ENCODE measurements at regions not wholly inside any gene's neighbourhood (a gene's known extent, or its start where the extent isn't known, plus 50 kb on each side); places are given as distances from the start of the nearest gene placed in this dataset. TPM values are rescaled to one million over a fixed set of nuclear protein-coding genes. Genes with fewer than 3 reads are reported as not detected.
A peak's percentile ranks its signal among the peaks of the same experiment; 100 is the strongest.

DNA sequence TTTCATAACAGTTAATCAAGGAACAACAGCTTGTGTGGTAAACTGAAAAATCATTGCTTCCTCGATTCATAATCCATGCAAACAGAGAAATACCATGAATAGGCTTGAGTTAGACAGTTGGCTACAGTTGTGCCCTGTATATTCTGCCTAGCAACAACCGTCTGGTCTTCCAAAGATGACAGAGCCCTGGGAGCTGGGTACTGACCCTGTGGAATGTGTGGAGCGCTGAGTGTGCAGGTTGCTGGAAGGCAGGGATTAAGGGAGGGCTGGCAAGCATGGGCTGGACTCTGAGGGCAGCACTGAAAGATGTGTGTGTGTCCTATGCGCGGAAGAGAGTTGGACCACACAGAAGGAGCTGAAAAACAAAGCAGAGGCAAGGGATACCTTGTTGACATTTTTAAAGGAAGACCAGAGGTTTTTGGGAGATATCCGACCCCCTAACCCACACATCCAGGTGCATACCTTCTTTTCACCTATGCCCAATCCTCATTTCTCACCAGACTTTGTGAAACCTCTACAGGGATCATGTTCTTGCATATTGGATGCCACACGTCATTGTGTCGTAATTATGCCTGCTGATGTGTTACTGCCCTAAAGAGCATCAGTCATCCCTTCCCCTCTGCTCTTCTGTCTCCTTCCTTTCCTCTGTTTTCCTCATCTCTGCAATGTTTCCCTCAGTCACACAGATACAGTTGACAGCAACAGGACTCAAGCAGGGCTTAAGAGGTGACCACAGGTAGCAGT, 58.2 kb upstream of the VGLL2 start:
- TF ChIP-seq, protein P1, sequence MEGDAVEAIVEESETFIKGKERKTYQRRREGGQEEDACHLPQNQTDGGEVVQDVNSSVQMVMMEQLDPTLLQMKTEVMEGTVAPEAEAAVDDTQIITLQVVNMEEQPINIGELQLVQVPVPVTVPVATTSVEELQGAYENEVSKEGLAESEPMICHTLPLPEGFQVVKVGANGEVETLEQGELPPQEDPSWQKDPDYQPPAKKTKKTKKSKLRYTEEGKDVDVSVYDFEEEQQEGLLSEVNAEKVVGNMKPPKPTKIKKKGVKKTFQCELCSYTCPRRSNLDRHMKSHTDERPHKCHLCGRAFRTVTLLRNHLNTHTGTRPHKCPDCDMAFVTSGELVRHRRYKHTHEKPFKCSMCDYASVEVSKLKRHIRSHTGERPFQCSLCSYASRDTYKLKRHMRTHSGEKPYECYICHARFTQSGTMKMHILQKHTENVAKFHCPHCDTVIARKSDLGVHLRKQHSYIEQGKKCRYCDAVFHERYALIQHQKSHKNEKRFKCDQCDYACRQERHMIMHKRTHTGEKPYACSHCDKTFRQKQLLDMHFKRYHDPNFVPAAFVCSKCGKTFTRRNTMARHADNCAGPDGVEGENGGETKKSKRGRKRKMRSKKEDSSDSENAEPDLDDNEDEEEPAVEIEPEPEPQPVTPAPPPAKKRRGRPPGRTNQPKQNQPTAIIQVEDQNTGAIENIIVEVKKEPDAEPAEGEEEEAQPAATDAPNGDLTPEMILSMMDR (IDR thresholded peaks at IDR 0.05; ENCODE audit: insufficient read depth, low read length) = no peak
- no peak for DNase-seq (ENCODE audit: low read depth)
- no peak overlapping the region for H3K4me3 ChIP-seq (ENCODE audit: low read depth, low read length)

DNA sequence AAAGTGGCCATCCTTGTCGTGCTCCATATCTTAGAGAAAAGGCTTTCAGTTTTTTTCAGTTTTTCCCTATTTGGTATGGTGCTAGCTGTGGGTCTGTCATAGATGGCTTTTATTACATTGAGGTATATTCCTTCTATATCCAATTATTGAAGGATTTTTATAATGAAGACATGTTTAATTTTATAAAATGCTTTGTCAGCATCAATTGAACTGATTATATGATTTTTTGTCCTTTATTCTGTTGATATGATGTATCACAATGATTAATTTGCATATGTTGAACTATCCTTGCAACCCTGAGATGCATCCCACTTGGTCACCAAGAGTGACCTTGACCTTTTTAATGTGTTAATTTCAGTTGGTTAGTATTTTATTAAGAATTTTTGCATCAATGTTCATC, 55.1 kb upstream of the VGLL2 start:
- DNase-seq (ENCODE audit: low read depth) = no peak
- no peak overlapping the region for H3K4me3 ChIP-seq (ENCODE audit: low read depth, low read length)
- TF ChIP-seq, protein P1 (IDR thresholded peaks at IDR 0.05; ENCODE audit: insufficient read depth, low read length) = no peak

DNA sequence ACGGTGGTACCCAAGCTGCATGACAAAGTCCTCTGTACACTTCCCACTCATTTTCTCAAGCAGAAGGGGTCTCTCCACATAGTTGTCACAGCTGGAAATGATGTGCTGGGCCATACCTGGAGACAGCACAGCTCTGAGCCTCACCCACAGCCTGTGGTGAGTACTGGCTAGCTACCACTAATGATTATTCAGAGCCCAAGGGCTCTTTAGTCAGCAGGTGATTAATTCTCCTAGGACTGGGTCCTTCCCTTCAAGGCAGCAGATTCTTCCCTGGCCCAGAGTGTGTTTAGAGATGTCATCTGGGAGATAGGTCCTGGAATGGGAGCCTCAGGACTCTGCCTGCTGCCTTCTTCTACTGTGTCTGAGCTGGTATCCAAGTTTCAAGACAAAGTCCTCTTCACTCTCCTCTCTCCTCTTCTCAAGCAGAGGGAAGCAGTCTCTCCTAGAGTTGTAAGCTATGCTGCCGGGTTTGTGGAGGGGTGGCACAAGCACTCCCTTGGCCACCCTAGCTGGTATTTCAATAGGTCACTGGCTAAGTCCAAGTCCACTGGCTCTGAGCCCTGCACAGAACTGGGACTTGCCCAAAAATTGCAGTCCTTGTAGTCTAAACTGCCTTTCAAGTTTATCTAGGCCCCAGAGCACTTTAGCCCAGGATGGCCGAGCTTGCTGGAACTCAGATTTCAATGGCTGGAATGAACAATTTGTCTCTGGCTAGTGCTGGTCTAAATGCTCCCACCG, 49.8 kb upstream of the VGLL2 start:
- TF ChIP-seq, protein P1 (IDR thresholded peaks at IDR 0.05; ENCODE audit: insufficient read depth, low read length) = no peak
- no peak for DNase-seq (ENCODE audit: low read depth)
- H3K4me3 ChIP-seq (ENCODE audit: low read depth, low read length) = no peak overlapping the region

Small RNA genes in the stretch of these regions (small RNA-seq; reads per million reads assigned to genes)
- 0.76 reads per million, percentile 17 among the genes with 10 or more reads in this experiment for gene RNA5SP214
- not detected for gene RPS29P13

All from fibroblast of the aortic adventitia (primary cell).